HCT116 (cell line): ENCODE measurements at regions not wholly inside any gene's neighbourhood (a gene's known extent, or its start where the extent isn't known, plus 50 kb on each side); places are given as distances from the start of the nearest gene placed in this dataset.

ENCODE experiments used
- ATAC-seq: fragments of 200-7000 bp; cut with Tn5 transposase; 2 replicates; pipeline ENCODE4 v1.9.1; 2020; ENCODE audit warnings: mild to moderate bottlenecking, moderate library complexity
- BruUV-seq: library from RNA; stranded (reverse); fragments of 400-500 nt; replicated peaks from 2 replicates; lab custom pipeline; 2021; lab: Mats Ljungman, UMichigan
- CTCF ChIA-PET: fragments of 300-600 bp; sonication (Branson Sonifier 250); formaldehyde crosslinking; loops from one replicate; lab custom pipeline; 2021; ENCODE audit warnings: antibody characterized with exemption; lab: Charles Lee
- POLR2A ChIA-PET: fragments of 300-600, 350-600 bp; sonication (Branson Sonifier 250); formaldehyde crosslinking; loops from one replicate; lab custom pipeline; 2021; ENCODE audit warnings: antibody characterized with exemption; lab: Charles Lee
- RAD21 ChIA-PET, 2 experiments: fragments of 300-600 bp; sonication (Branson Sonifier 250); formaldehyde crosslinking; loops; one replicate each; lab custom pipeline; 2023; ENCODE audit warnings: low total read pairs in 2 of 2; ENCODE audit not compliant: uncharacterized antibody in 2 of 2, unreplicated experiment in 2 of 2, low non-redundant PET in 1 of 2; lab: Charles Lee
- DNase-seq: peaks from one replicate; pipeline ENCODE4 v3.0.0-alpha.2; 2010; ENCODE audit warnings: low read depth, low spot score
- H2AFZ ChIP-seq: fragments of 200-600 bp; shearing (Covaris generic), sonication (generic); 2 replicates; pipeline ENCODE4 v1.6.1; 2017; ENCODE audit warnings: low read depth, mixed run types, mixed read lengths, antibody characterized with exemption, low read length; ENCODE audit not compliant: poor library complexity, severe bottlenecking
- H3K27ac ChIP-seq: 2 replicates; pipeline ENCODE4 v1.5.1; 2012; ENCODE audit warnings: low read depth, low read length
- H3K27me3 ChIP-seq: fragments of 200-600 bp; sonication (generic); 2 replicates; pipeline ENCODE4 v1.6.1; 2016; ENCODE audit warnings: mixed run types, low read length, mixed read lengths; ENCODE audit not compliant: insufficient read depth
- H3K36me3 ChIP-seq, 2 experiments: fragments of 200-500 bp in 1 of 2; fragments of 200-600 bp in 1 of 2; sonication (Bioruptor generic) in 1 of 2; sonication (generic) in 1 of 2; 2 replicates each; pipeline versions ENCODE4 v1.5.1 to v1.6.1; 2014 to 2016; ENCODE audit warnings: low read length in 2 of 2, inconsistent platforms in 1 of 2, mixed read lengths in 1 of 2, mixed run types in 1 of 2; ENCODE audit not compliant: insufficient read depth in 2 of 2, control insufficient read depth in 1 of 2
- H3K4me1 ChIP-seq, 2 experiments: fragments of 200-600 bp in 1 of 2; sonication (generic) in 1 of 2; 2 replicates each; pipeline versions ENCODE4 v1.5.1 to v1.6.1; 2012 to 2017; ENCODE audit warnings: low read length in 2 of 2, inconsistent platforms in 1 of 2, mild to moderate bottlenecking in 1 of 2, mixed read lengths in 1 of 2, mixed run types in 1 of 2, moderate library complexity in 1 of 2; ENCODE audit not compliant: insufficient read depth in 2 of 2, control insufficient read depth in 1 of 2
- H3K4me2 ChIP-seq: fragments of 200-600 bp; sonication (generic); 2 replicates; pipeline ENCODE4 v1.6.1; 2017; ENCODE audit warnings: mixed run types, low read length, mixed read lengths
- H3K4me3 ChIP-seq, 2 experiments: fragments of 200-600 bp in 1 of 2; sonication (generic) in 1 of 2; replicated peaks in 1 of 2; 2 replicates each; pipeline ENCODE4 v1.5.1; 2011 to 2016; ENCODE audit warnings: low read length in 2 of 2, control low read depth in 1 of 2, low read depth in 1 of 2, mild to moderate bottlenecking in 1 of 2, mixed read lengths in 1 of 2, mixed run types in 1 of 2
- H3K79me2 ChIP-seq: fragments of 200-600 bp; sonication (generic); 2 replicates; pipeline ENCODE4 v1.6.1; 2017; ENCODE audit warnings: mild to moderate bottlenecking, mixed run types, low read length, moderate library complexity, mixed read lengths; ENCODE audit not compliant: insufficient read depth
- H3K9ac ChIP-seq: fragments of 200-600 bp; sonication (generic); 2 replicates; pipeline ENCODE4 v1.6.1; 2016; ENCODE audit warnings: low read length, mixed read lengths
- H3K9me2 ChIP-seq: fragments of 200-600 bp; sonication (generic), shearing (Covaris generic); 2 replicates; pipeline ENCODE4 v1.6.1; 2017; ENCODE audit warnings: mixed run types, mild to moderate bottlenecking, moderate library complexity; ENCODE audit not compliant: insufficient read depth
- H3K9me3 ChIP-seq, 2 experiments: fragments of 200-500 bp in 1 of 2; fragments of 200-600 bp in 1 of 2; sonication (Bioruptor generic) in 1 of 2; sonication (generic) in 1 of 2; 2 replicates each; pipeline ENCODE4 v1.6.1; 2014 to 2017; ENCODE audit warnings: low read length in 2 of 2, mixed read lengths in 2 of 2, inconsistent platforms in 1 of 2, low read depth in 1 of 2, mild to moderate bottlenecking in 1 of 2, mixed run types in 1 of 2, moderate library complexity in 1 of 2; ENCODE audit not compliant: control insufficient read depth in 1 of 2, insufficient read depth in 1 of 2
- H4K20me1 ChIP-seq: fragments of 200-600 bp; sonication (generic), shearing (Covaris generic); 2 replicates; pipeline ENCODE4 v1.6.1; 2017; ENCODE audit warnings: mixed run types, mild to moderate bottlenecking, moderate library complexity; ENCODE audit not compliant: insufficient read depth
- ATF3 ChIP-seq: IDR thresholded peaks from 2 replicates; pipeline ENCODE4 v1.6.1; 2012
- CBX3 ChIP-seq: IDR thresholded peaks from 2 replicates; pipeline ENCODE4 v1.6.1; 2012; ENCODE audit warnings: low read depth
- CEBPB ChIP-seq: IDR thresholded peaks from 2 replicates; pipeline ENCODE4 v1.6.1; 2012; ENCODE audit warnings: low read depth
- CTCF ChIP-seq, 3 experiments: fragments of 200-600 bp in 1 of 3; sonication (generic) in 1 of 3; IDR thresholded peaks in 2 of 3; conservative IDR thresholded peaks in 1 of 3; 2 replicates each; pipeline ENCODE4 v1.5.1; 2012 to 2017; ENCODE audit warnings: low read depth in 2 of 3, low read length in 2 of 3, antibody characterized with exemption in 1 of 3, borderline replicate concordance in 1 of 3, control low read depth in 1 of 3, mild to moderate bottlenecking in 1 of 3, mixed read lengths in 1 of 3, mixed run types in 1 of 3, moderate library complexity in 1 of 3; ENCODE audit not compliant: insufficient read depth in 1 of 3
- EGR1 ChIP-seq: IDR thresholded peaks from 2 replicates; pipeline ENCODE4 v1.6.1; 2012; ENCODE audit warnings: low read depth
- ELF1 ChIP-seq: IDR thresholded peaks from 2 replicates; pipeline ENCODE4 v1.6.1; 2012; ENCODE audit warnings: low read depth, borderline replicate concordance
- EZH2 ChIP-seq: fragments of 200-600 bp; sonication (generic); IDR thresholded peaks from 2 replicates; pipeline ENCODE4 v1.6.1; 2017; ENCODE audit warnings: antibody characterized with exemption, mixed run types
- FOSL1 ChIP-seq: IDR thresholded peaks from 2 replicates; pipeline ENCODE4 v1.6.1; 2012; ENCODE audit warnings: low read depth
- JUND ChIP-seq: IDR thresholded peaks from 2 replicates; pipeline ENCODE4 v1.6.1; 2012
- MAX ChIP-seq: IDR thresholded peaks from 2 replicates; pipeline ENCODE4 v1.6.1; 2012
- POLR2A ChIP-seq: IDR thresholded peaks from 2 replicates; pipeline ENCODE4 v1.7.0; 2011; ENCODE audit warnings: borderline replicate concordance; ENCODE audit not compliant: insufficient read depth, insufficient read length; ENCODE audit errors: extremely low read depth
- RAD21 ChIP-seq: IDR thresholded peaks from 2 replicates; pipeline ENCODE4 v1.6.1; 2012; ENCODE audit warnings: low read depth, mild to moderate bottlenecking
- REST ChIP-seq: IDR thresholded peaks from 2 replicates; pipeline ENCODE4 v1.6.1; 2012; ENCODE audit warnings: low read depth
- SIN3A ChIP-seq: IDR thresholded peaks from 2 replicates; pipeline ENCODE4 v1.6.1; 2012; ENCODE audit warnings: low read depth
- SP1 ChIP-seq: IDR thresholded peaks from 2 replicates; pipeline ENCODE4 v1.6.1; 2012; ENCODE audit warnings: low read depth
- SRF ChIP-seq: IDR thresholded peaks from 2 replicates; pipeline ENCODE4 v1.6.1; 2012; ENCODE audit warnings: low read depth
- TCF7L2 ChIP-seq: IDR thresholded peaks from 2 replicates; pipeline ENCODE4 v1.7.0; 2011; ENCODE audit warnings: borderline replicate concordance, inconsistent platforms; ENCODE audit not compliant: insufficient read depth, insufficient read length; ENCODE audit errors: extremely low read depth
- ZBTB33 ChIP-seq: IDR thresholded peaks from 2 replicates; pipeline ENCODE4 v1.6.1; 2011; ENCODE audit warnings: mild to moderate bottlenecking, low read length, moderate library complexity; ENCODE audit not compliant: insufficient replicate concordance; ENCODE audit errors: extremely low read depth
- ZFX ChIP-seq: fragments of 450-650 bp; IDR thresholded peaks from 2 replicates; pipeline ENCODE4 v1.6.1; 2017
- ZNF274 ChIP-seq: fragments of 200-500 bp; sonication (Bioruptor generic); IDR thresholded peaks from 2 replicates; pipeline ENCODE4 v1.6.1; 2014; ENCODE audit warnings: mild to moderate bottlenecking, low read depth, low read length, inconsistent platforms
- intact Hi-C: fragments of 100-400 bp; cut with micrococcal nuclease; formaldehyde crosslinking; loops from 2 replicates; pipeline ENCODE4 v1.10.0; 2022

- H3K27me3 ChIP-seq: peaks cover 9% of the 10 kb centered on the region; the same call in 1 of the 2 replicates
- H2AFZ ChIP-seq: no peak overlapping the region
- no peak overlapping the region for H3K4me2 ChIP-seq
- no peak overlapping the region for H3K9ac ChIP-seq
- no peak overlapping the region for H3K27ac ChIP-seq
- POLR2A ChIA-PET: no interaction called here
- H4K20me1 ChIP-seq: no peaks in the 10 kb centered on the region
- intact Hi-C loops: loop anchor here (5.0 kb wide), 1 partner anchor 201 kb away; no protein-coding TSS in a partner anchor
- H3K4me3 ChIP-seq: no peak overlapping the region
- no TSS peak for BruUV-seq
- H3K36me3 ChIP-seq: no peaks in the 10 kb centered on the region
- H3K79me2 ChIP-seq: no peaks in the 10 kb centered on the region
- RAD21 ChIA-PET: no interaction called here
- no peaks in the 10 kb centered on the region for H3K9me3 ChIP-seq
- DNase-seq (no peak), ATAC-seq (no peak)
- TF ChIP-seq MAX: no peak
- TF ChIP-seq ATF3: no peak
- TF ChIP-seq CTCF (IDR thresholded peaks at IDR 0.05 in 2 of 3, conservative IDR thresholded peaks at IDR 0.05 in 1 of 3; ENCODE audit: borderline replicate concordance in 1 of 3, insufficient read depth in 1 of 3, low read depth in 2 of 3, low read length in 2 of 3): no peak
- TF ChIP-seq SIN3A: no peak
- TF ChIP-seq CEBPB: no peak
- no peak for TF ChIP-seq SP1
- no peak for TF ChIP-seq ZBTB33
- no peak for TF ChIP-seq RAD21
- TF ChIP-seq CBX3: no peak
- TF ChIP-seq TCF7L2: no peak
- TF ChIP-seq JUND: no peak
- no peak for TF ChIP-seq EZH2
- TF ChIP-seq ZFX: no peak
- no peak for TF ChIP-seq EGR1
- no peak for TF ChIP-seq POLR2A
- TF ChIP-seq ELF1: no peak
- TF ChIP-seq SRF: no peak
- no peak for TF ChIP-seq ZNF274
- TF ChIP-seq FOSL1: no peak
- no peak for TF ChIP-seq REST
- H3K4me1 ChIP-seq: no peaks in the 10 kb centered on the region
- H3K9me2 ChIP-seq: no peaks in the 10 kb centered on the region
- CTCF ChIA-PET: no interaction called here
Measured at GRCh38 chr3:18556503-18557135, 131.5 kb upstream of the SATB1 start.
